ENCODE measurements at regions not wholly inside any gene's neighbourhood (a gene's known extent, or its start where the extent isn't known, plus 50 kb on each side); places are given as distances from the start of the nearest gene placed in this dataset.

DNA sequence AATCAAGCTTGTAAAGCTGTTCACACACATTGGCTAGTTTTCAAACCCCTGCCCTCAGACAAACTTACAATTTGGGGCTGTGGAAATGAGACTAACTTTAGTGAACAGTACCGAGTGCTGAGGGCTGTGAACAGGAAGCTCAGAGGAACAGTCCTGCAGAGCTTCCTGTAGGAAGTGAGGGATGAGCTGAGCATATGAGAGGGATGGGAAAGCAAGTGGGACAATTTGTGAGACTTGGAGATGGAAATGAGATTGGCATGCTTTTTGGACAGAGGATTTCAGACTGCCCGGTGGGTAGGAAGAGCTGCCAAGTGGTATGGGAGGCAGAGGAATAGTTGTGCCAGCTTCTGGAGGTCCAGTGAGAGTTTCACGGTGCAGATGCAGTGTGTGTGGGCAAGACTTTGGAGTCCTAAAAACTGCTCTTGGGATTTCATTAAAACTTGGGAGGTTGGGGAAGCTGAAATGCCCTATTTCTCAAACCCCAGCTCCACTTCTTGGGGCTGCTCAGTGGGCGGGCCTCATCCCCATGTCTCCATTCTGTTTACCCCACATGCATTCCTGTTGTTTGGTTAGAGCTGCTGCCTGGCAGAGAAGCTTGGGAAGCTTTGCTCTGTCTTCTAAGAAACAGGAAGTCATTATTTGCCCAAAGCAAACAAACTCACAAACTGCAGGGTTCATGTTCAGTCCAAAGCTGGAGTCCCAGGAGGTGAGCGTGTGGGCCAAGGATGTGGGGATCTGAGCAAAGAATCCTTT, 267.5 kb downstream of the ZSWIM6 start:
- TF ChIP-seq ARNTL (CRISPR knock-in tag; IDR thresholded peaks at IDR 0.05; ENCODE audit: borderline replicate concordance, low read depth), result no peak
- TF ChIP-seq ZNF70 (CRISPR knock-in tag; IDR thresholded peaks at IDR 0.05), result no peak
- no peak for TF ChIP-seq OSR1 (CRISPR knock-in tag; IDR thresholded peaks at IDR 0.05)
- no peak for TF ChIP-seq ZNF8 (CRISPR knock-in tag; IDR thresholded peaks at IDR 0.05)
- ATAC-seq, result no peak; the same call in 2 of the 3 replicates

DNA sequence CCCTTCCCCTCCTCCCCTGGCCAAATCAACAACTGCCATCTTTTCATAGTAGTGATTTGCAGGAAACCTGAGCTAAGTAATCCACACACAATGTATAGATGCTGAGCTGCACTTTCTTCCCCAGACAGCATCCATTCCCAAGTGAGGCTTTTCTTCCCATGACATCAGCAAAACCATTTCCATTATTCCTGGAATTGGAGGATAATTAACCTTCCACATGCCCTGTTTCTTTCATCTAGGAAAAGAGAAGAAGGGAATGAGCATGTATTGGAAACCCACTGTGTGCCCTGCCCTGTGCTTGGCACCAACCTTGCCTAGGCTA, 268.0 kb downstream of the ZSWIM6 start:
- TF ChIP-seq ESRRG (CRISPR knock-in tag; IDR thresholded peaks at IDR 0.05) (no peak), PPARA (CRISPR knock-in tag; IDR thresholded peaks at IDR 0.05; ENCODE audit: borderline replicate concordance) (no peak), ISL1 (CRISPR knock-in tag; IDR thresholded peaks at IDR 0.05) (no peak), SNAI2 (CRISPR knock-in tag; IDR thresholded peaks at IDR 0.05) (no peak), ZNF8 (CRISPR knock-in tag; IDR thresholded peaks at IDR 0.05) (no peak), ZNF565 (CRISPR knock-in tag; conservative IDR thresholded peaks at IDR 0.05; ENCODE audit: low read depth) (no peak), ZFP3 (CRISPR knock-in tag; IDR thresholded peaks at IDR 0.05) (no peak), ARNTL (CRISPR knock-in tag; IDR thresholded peaks at IDR 0.05; ENCODE audit: borderline replicate concordance, low read depth) (no peak), ZNF70 (CRISPR knock-in tag; IDR thresholded peaks at IDR 0.05) (no peak), ZC3H10 (CRISPR knock-in tag; IDR thresholded peaks at IDR 0.05) (no peak), TCF4 (CRISPR knock-in tag; IDR thresholded peaks at IDR 0.05; ENCODE audit: borderline replicate concordance) (no peak), ZFP30 (CRISPR knock-in tag; IDR thresholded peaks at IDR 0.05) (no peak), RARB (CRISPR knock-in tag; IDR thresholded peaks at IDR 0.05) (no peak)
- TF ChIP-seq, protein P1, sequence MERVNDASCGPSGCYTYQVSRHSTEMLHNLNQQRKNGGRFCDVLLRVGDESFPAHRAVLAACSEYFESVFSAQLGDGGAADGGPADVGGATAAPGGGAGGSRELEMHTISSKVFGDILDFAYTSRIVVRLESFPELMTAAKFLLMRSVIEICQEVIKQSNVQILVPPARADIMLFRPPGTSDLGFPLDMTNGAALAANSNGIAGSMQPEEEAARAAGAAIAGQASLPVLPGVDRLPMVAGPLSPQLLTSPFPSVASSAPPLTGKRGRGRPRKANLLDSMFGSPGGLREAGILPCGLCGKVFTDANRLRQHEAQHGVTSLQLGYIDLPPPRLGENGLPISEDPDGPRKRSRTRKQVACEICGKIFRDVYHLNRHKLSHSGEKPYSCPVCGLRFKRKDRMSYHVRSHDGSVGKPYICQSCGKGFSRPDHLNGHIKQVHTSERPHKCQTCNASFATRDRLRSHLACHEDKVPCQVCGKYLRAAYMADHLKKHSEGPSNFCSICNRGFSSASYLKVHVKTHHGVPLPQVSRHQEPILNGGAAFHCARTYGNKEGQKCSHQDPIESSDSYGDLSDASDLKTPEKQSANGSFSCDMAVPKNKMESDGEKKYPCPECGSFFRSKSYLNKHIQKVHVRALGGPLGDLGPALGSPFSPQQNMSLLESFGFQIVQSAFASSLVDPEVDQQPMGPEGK (CRISPR knock-in tag; IDR thresholded peaks at IDR 0.05; ENCODE audit: borderline replicate concordance), result no peak
- TF ChIP-seq, protein P2, sequence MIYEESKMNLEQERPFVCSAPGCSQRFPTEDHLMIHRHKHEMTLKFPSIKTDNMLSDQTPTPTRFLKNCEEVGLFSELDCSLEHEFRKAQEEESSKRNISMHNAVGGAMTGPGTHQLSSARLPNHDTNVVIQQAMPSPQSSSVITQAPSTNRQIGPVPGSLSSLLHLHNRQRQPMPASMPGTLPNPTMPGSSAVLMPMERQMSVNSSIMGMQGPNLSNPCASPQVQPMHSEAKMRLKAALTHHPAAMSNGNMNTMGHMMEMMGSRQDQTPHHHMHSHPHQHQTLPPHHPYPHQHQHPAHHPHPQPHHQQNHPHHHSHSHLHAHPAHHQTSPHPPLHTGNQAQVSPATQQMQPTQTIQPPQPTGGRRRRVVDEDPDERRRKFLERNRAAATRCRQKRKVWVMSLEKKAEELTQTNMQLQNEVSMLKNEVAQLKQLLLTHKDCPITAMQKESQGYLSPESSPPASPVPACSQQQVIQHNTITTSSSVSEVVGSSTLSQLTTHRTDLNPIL (CRISPR knock-in tag; IDR thresholded peaks at IDR 0.05; ENCODE audit: low read depth), result no peak
- TF ChIP-seq, protein P3, sequence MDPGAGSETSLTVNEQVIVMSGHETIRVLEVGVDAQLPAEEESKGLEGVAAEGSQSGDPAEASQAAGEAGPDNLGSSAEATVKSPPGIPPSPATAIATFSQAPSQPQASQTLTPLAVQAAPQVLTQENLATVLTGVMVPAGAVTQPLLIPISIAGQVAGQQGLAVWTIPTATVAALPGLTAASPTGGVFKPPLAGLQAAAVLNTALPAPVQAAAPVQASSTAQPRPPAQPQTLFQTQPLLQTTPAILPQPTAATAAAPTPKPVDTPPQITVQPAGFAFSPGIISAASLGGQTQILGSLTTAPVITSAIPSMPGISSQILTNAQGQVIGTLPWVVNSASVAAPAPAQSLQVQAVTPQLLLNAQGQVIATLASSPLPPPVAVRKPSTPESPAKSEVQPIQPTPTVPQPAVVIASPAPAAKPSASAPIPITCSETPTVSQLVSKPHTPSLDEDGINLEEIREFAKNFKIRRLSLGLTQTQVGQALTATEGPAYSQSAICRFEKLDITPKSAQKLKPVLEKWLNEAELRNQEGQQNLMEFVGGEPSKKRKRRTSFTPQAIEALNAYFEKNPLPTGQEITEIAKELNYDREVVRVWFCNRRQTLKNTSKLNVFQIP (CRISPR knock-in tag; IDR thresholded peaks at IDR 0.05; ENCODE audit: borderline replicate concordance, low read depth), result no peak
- no peak for ATAC-seq

DNA sequence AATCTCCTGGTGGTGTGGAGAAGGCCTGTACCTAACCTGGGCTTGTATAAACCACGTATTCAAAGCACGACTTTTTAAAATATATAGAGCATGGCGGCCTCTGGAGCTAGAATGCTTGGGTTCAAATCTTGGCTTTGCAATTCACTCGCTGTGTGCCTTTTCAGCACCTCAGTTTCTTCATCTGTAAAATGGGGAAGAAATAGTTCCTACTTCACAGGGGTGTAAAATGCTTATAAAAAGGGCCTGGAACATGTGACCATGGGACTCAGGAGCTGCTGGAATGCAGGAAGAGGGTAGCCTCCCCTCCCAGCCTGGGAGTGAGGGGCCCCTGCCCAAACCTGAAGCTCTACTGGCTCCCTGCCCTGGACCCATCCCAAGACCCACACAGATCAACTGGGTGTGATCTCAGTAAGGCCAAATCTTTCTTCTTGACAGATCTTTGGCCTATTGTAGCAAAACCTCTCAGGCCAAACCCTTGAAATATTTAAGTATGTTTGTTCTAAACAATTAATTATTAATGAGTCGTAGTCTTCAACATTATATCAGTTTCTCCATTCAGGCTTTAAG, 269.0 kb downstream of the ZSWIM6 start:
- ATAC-seq, result no peak
- TF ChIP-seq ZFP3 (CRISPR knock-in tag; IDR thresholded peaks at IDR 0.05), result no peak
- no peak for TF ChIP-seq OSR1 (CRISPR knock-in tag; IDR thresholded peaks at IDR 0.05)
- no peak for TF ChIP-seq GLIS3 (CRISPR knock-in tag; IDR thresholded peaks at IDR 0.05)
- TF ChIP-seq, protein P3 (CRISPR knock-in tag; IDR thresholded peaks at IDR 0.05; ENCODE audit: borderline replicate concordance, low read depth), result no peak
- no peak for TF ChIP-seq BACH2 (CRISPR knock-in tag; IDR thresholded peaks at IDR 0.05; ENCODE audit: borderline replicate concordance)
- TF ChIP-seq ISL1 (CRISPR knock-in tag; IDR thresholded peaks at IDR 0.05), result 0 out of 2 replicates have a peak, but pooled peaks have one; percentile 43

DNA sequence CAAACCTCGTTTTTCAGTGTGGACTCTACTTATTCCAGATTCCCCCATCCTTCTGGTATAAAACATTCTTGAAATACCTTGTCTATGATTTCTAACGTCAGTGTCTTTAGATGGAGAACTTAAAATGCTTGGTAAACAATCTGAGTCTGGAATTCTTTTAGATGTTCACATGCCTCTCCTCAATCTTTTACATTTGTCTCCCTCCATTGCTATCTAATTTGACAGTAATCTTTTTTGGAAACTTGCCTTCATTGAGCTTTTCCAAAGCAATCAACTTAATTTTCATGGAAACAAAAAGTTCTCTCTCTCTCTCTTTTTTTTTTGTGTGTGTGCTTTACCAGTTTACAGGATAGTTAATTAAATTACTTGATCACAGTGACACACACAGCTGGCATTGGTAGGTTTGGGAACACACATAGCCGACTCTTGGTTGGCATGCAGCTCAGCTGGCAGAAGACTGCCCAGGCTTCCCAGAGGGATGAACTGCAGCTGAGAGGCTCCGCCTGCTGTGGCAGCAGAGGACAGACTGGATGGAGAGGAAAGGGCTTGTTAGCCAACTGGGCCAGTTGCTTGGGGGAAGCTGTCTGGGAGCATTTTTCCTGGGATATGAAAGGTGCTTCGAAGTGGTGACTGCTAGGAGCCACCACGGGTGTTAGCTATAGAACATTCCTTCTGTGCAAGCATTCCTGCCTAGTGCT, 271.3 kb downstream of the ZSWIM6 start:
- TF ChIP-seq ZNF8 (CRISPR knock-in tag; IDR thresholded peaks at IDR 0.05), result no peak
- no peak for TF ChIP-seq RARB (CRISPR knock-in tag; IDR thresholded peaks at IDR 0.05)
- no peak for TF ChIP-seq ZFP30 (CRISPR knock-in tag; IDR thresholded peaks at IDR 0.05)
- TF ChIP-seq ARNTL (CRISPR knock-in tag; IDR thresholded peaks at IDR 0.05; ENCODE audit: borderline replicate concordance, low read depth), result no peak
- TF ChIP-seq ZNF565 (CRISPR knock-in tag; conservative IDR thresholded peaks at IDR 0.05; ENCODE audit: low read depth), result no peak
- TF ChIP-seq, protein P4, sequence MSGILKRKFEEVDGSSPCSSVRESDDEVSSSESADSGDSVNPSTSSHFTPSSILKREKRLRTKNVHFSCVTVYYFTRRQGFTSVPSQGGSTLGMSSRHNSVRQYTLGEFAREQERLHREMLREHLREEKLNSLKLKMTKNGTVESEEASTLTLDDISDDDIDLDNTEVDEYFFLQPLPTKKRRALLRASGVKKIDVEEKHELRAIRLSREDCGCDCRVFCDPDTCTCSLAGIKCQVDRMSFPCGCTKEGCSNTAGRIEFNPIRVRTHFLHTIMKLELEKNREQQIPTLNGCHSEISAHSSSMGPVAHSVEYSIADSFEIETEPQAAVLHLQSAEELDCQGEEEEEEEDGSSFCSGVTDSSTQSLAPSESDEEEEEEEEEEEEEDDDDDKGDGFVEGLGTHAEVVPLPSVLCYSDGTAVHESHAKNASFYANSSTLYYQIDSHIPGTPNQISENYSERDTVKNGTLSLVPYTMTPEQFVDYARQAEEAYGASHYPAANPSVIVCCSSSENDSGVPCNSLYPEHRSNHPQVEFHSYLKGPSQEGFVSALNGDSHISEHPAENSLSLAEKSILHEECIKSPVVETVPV (CRISPR knock-in tag; IDR thresholded peaks at IDR 0.05), result 0 out of 2 replicates have a peak, but pooled peaks have one; percentile 51
- TF ChIP-seq ZNF70 (CRISPR knock-in tag; IDR thresholded peaks at IDR 0.05), result no peak
- TF ChIP-seq, protein P1 (CRISPR knock-in tag; IDR thresholded peaks at IDR 0.05; ENCODE audit: borderline replicate concordance), result no peak
- TF ChIP-seq ISL1 (CRISPR knock-in tag; IDR thresholded peaks at IDR 0.05), result peak; percentile 91
- TF ChIP-seq TCF4 (CRISPR knock-in tag; IDR thresholded peaks at IDR 0.05; ENCODE audit: borderline replicate concordance), result 0 out of 2 replicates have a peak, but pooled peaks have one; percentile 14
- TF ChIP-seq, protein P2 (CRISPR knock-in tag; IDR thresholded peaks at IDR 0.05; ENCODE audit: low read depth), result peak; percentile 66; the same call in 1 of the 2 replicates
- no peak for TF ChIP-seq SNAI2 (CRISPR knock-in tag; IDR thresholded peaks at IDR 0.05)
- ATAC-seq, result peak; percentile 95
